MM.1S (cell line): ENCODE measurements at regions not wholly inside any gene's neighbourhood (a gene's known extent, or its start where the extent isn't known, plus 50 kb on each side); places are given as distances from the start of the nearest gene placed in this dataset.

ENCODE experiments used
- DNase-seq: peaks from one replicate; pipeline ENCODE4 v3.0.0-alpha.2; 2015
- H2AFZ ChIP-seq: fragments of 300-600 bp; sonication (generic); 2 replicates; pipeline ENCODE4 v1.6.0; 2016; ENCODE audit warnings: antibody characterized with exemption, low read length
- H3F3A ChIP-seq: fragments of 300-600 bp; sonication (generic); 2 replicates; pipeline ENCODE4 v1.6.1; 2016; ENCODE audit warnings: mild to moderate bottlenecking, antibody characterized with exemption, low read length, moderate library complexity, mixed read lengths; ENCODE audit not compliant: insufficient read depth
- H3K27ac ChIP-seq: fragments of 300-600 bp; sonication (generic); 2 replicates; pipeline ENCODE4 v1.5.1; 2016; ENCODE audit warnings: mild to moderate bottlenecking, low read length
- H3K27me3 ChIP-seq: fragments of 300-600 bp; sonication (generic); replicated peaks from 2 replicates; pipeline ENCODE4 v1.6.0; 2016; ENCODE audit warnings: low read length; ENCODE audit not compliant: insufficient read depth
- H3K36me3 ChIP-seq: fragments of 300-600 bp; sonication (generic); replicated peaks from 2 replicates; pipeline ENCODE4 v1.6.1; 2016; ENCODE audit warnings: mild to moderate bottlenecking, low read length, mixed read lengths; ENCODE audit not compliant: insufficient read depth
- H3K4me1 ChIP-seq: fragments of 300-600 bp; sonication (generic); 2 replicates; pipeline ENCODE4 v1.6.1; 2016; ENCODE audit warnings: low read length, mixed read lengths
- H3K4me2 ChIP-seq: fragments of 300-600 bp; sonication (generic); 2 replicates; pipeline ENCODE4 v1.6.0; 2016; ENCODE audit warnings: low read depth, low read length
- H3K4me3 ChIP-seq: fragments of 300-600 bp; sonication (generic); 2 replicates; pipeline ENCODE4 v1.5.1; 2016; ENCODE audit warnings: low read length, mixed read lengths
- H3K79me2 ChIP-seq: fragments of 300-600 bp; sonication (generic); 2 replicates; pipeline ENCODE4 v1.6.1; 2016; ENCODE audit warnings: mixed run types, low read length, mixed read lengths
- H3K9ac ChIP-seq: fragments of 300-600 bp; sonication (generic); 2 replicates; pipeline ENCODE4 v1.6.1; 2016; ENCODE audit warnings: low read length, mixed read lengths
- H3K9me2 ChIP-seq: fragments of 300-600 bp; sonication (generic); replicated peaks from 2 replicates; pipeline ENCODE4 v1.6.1; 2016; ENCODE audit warnings: mild to moderate bottlenecking, low read length, mixed read lengths; ENCODE audit not compliant: insufficient read depth
- H3K9me3 ChIP-seq: fragments of 300-600 bp; sonication (generic); replicated peaks from 2 replicates; pipeline ENCODE4 v1.6.1; 2016; ENCODE audit warnings: mild to moderate bottlenecking, low read length, mixed read lengths; ENCODE audit not compliant: insufficient read depth
- H4K20me1 ChIP-seq: fragments of 300-600 bp; sonication (generic); 2 replicates; pipeline ENCODE4 v1.6.1; 2016; ENCODE audit warnings: mild to moderate bottlenecking, low read length, moderate library complexity, mixed read lengths; ENCODE audit not compliant: insufficient read depth
- CTCF ChIP-seq: fragments of 300-600 bp; sonication (generic); IDR thresholded peaks from 2 replicates; pipeline ENCODE4 v1.5.1; 2016; ENCODE audit warnings: antibody characterized with exemption, low read length, mixed read lengths
- EZH2 ChIP-seq: fragments of 300-600 bp; sonication (generic); optimal IDR thresholded peaks from 2 replicates; pipeline ENCODE3; 2017; ENCODE audit warnings: low read depth, mild to moderate bottlenecking, antibody characterized with exemption, low read length, mixed read lengths
- EZH2phosphoT487 ChIP-seq: fragments of 300-600 bp; sonication (generic); IDR thresholded peaks from 2 replicates; pipeline ENCODE4 v1.6.1; 2018; ENCODE audit warnings: antibody characterized with exemption, low read length

- no peak overlapping the region for H3K27ac ChIP-seq
- no peaks in the 10 kb centered on the region for H4K20me1 ChIP-seq
- no peaks in the 10 kb centered on the region for H3K79me2 ChIP-seq
- no peaks in the 10 kb centered on the region for H3K27me3 ChIP-seq
- H3K4me2 ChIP-seq, result no peak overlapping the region
- no peak for DNase-seq
- no peaks in the 10 kb centered on the region for H3K36me3 ChIP-seq
- TF ChIP-seq CTCF (no peak), EZH2 (no peak), EZH2phosphoT487 (no peak)
- no peaks in the 10 kb centered on the region for H3K9me2 ChIP-seq
- H3K9me3 ChIP-seq, result no peaks in the 10 kb centered on the region
- H3K4me1 ChIP-seq, result no peaks in the 10 kb centered on the region
- no peak overlapping the region for H3K4me3 ChIP-seq
- no peaks in the 10 kb centered on the region for H3F3A ChIP-seq
- no peak overlapping the region for H2AFZ ChIP-seq
- no peak overlapping the region for H3K9ac ChIP-seq
Observed at GRCh38 chr9:84054341-84055010, 73.9 kb downstream of the RMI1 start.

GRCh38 chr9:84057662-84058061, 77.1 kb downstream of the RMI1 start:
- Histone ChIP-seq H3F3A (no peaks in the 10 kb centered on the region), H3K4me3 (no peak overlapping the region), H3K9me3 (no peaks in the 10 kb centered on the region), H2AFZ (no peak overlapping the region), H3K9ac (no peak overlapping the region), H4K20me1 (no peaks in the 10 kb centered on the region), H3K4me1 (no peaks in the 10 kb centered on the region), H3K4me2 (no peak overlapping the region), H3K36me3 (no peaks in the 10 kb centered on the region), H3K9me2 (no peaks in the 10 kb centered on the region), H3K27me3 (no peaks in the 10 kb centered on the region), H3K27ac (no peak overlapping the region), H3K79me2 (no peaks in the 10 kb centered on the region)
- TF ChIP-seq EZH2phosphoT487 (no peak), CTCF (no peak), EZH2 (no peak)
- no peak for DNase-seq

- H3K36me3 ChIP-seq, result no peaks in the 10 kb centered on the region
- no peak overlapping the region for H3K4me3 ChIP-seq
- H2AFZ ChIP-seq, result no peak overlapping the region
- H3K9ac ChIP-seq, result no peak overlapping the region
- TF ChIP-seq EZH2phosphoT487, result no peak
- no peak for TF ChIP-seq CTCF
- TF ChIP-seq EZH2, result no peak
- no peaks in the 10 kb centered on the region for H3F3A ChIP-seq
- H3K9me2 ChIP-seq, result no peaks in the 10 kb centered on the region; the same call in 1 of the 2 replicates
- no peaks in the 10 kb centered on the region for H3K4me1 ChIP-seq
- H3K79me2 ChIP-seq, result no peaks in the 10 kb centered on the region
- DNase-seq, result no peak
- H3K9me3 ChIP-seq, result no peaks in the 10 kb centered on the region
- no peaks in the 10 kb centered on the region for H4K20me1 ChIP-seq
- no peaks in the 10 kb centered on the region for H3K27me3 ChIP-seq
- no peak overlapping the region for H3K4me2 ChIP-seq
- H3K27ac ChIP-seq, result no peak overlapping the region
Observed at GRCh38 chr9:84059936-84060335, 79.3 kb downstream of the RMI1 start.
